HEK293 (cell line): ENCODE measurements at regions not wholly inside any gene's neighbourhood (a gene's known extent, or its start where the extent isn't known, plus 50 kb on each side); places are given as distances from the start of the nearest gene placed in this dataset.

Source experiments
- CTCF ChIA-PET: fragments of 350-600 bp; formaldehyde crosslinking; extraction: SDS; loops from one replicate; lab custom pipeline; 2021; ENCODE audit warnings: antibody characterized with exemption; lab: Yijun Ruan, JAX
- POLR2A ChIA-PET: fragments of 300-600 bp; formaldehyde crosslinking; extraction: SDS; loops from one replicate; lab custom pipeline; 2020; ENCODE audit warnings: antibody characterized with exemption, inconsistent platforms; lab: Yijun Ruan, JAX
- H3K27ac ChIP-seq: fragments of 200-500 bp; sonication (Bioruptor generic); 2 replicates; pipeline ENCODE4 v1.5.1; 2014; ENCODE audit warnings: low read depth, low read length, control low read depth, inconsistent platforms; ENCODE audit errors: extremely low read depth
- H3K36me3 ChIP-seq, 2 experiments: fragments of 200-500 bp in 1 of 2; sonication (Bioruptor generic) in 1 of 2; 1 replicate in 1 of 2; 2 replicates in 1 of 2; pipeline ENCODE4 v1.5.1; 2014 to 2017; ENCODE audit warnings: inconsistent platforms in 2 of 2, low read length in 2 of 2; ENCODE audit not compliant: control insufficient read depth in 2 of 2, insufficient read depth in 1 of 2
- H3K4me1 ChIP-seq: fragments of 200-500 bp; sonication (Bioruptor generic); 2 replicates; pipeline ENCODE4 v1.5.1; 2014; ENCODE audit warnings: mild to moderate bottlenecking, low read length, inconsistent platforms; ENCODE audit not compliant: control insufficient read depth, insufficient read depth
- H3K4me3 ChIP-seq: 2 replicates; pipeline ENCODE4 v1.5.1; 2011; ENCODE audit warnings: low read depth, mild to moderate bottlenecking, control low read depth, low read length, moderate library complexity
- H3K9me3 ChIP-seq: fragments of 200-500 bp; sonication (Bioruptor generic); 2 replicates; pipeline ENCODE4 v1.5.1; 2014; ENCODE audit warnings: low read depth, low read length, inconsistent platforms; ENCODE audit not compliant: control insufficient read depth, insufficient read depth
- BCL11A ChIP-seq: fragments of 450-650 bp; formaldehyde crosslinking; IDR thresholded peaks from 2 replicates; pipeline ENCODE4 v1.5.1; 2016; ENCODE audit warnings: low read depth, missing biosample characterization, missing genetic modification characterization
- HIC1 ChIP-seq: fragments of 450-650 bp; formaldehyde crosslinking; IDR thresholded peaks from 2 replicates; pipeline ENCODE4 v1.5.1; 2016; ENCODE audit warnings: missing biosample characterization, missing genetic modification characterization
- HOXA7 ChIP-seq: sonication (generic); formaldehyde crosslinking; IDR thresholded peaks from 2 replicates; pipeline ENCODE4 v1.8.1; 2022; ENCODE audit warnings: missing genetic modification reagents, borderline replicate concordance
- HOXC10 ChIP-seq: sonication (generic); formaldehyde crosslinking; IDR thresholded peaks from 2 replicates; pipeline ENCODE4 v1.8.1; 2023; ENCODE audit warnings: mild to moderate bottlenecking, missing genetic modification reagents
- KLF17 ChIP-seq: fragments of 450-650 bp; formaldehyde crosslinking; IDR thresholded peaks from 2 replicates; pipeline ENCODE4 v1.5.1; 2016; ENCODE audit warnings: missing biosample characterization, missing genetic modification characterization
- PRDM1 ChIP-seq: fragments of 450-650 bp; formaldehyde crosslinking; IDR thresholded peaks from 2 replicates; pipeline ENCODE4; 2016; ENCODE audit warnings: missing biosample characterization, missing genetic modification characterization
- PRDM4 ChIP-seq: fragments of 450-650 bp; formaldehyde crosslinking; IDR thresholded peaks from 2 replicates; pipeline ENCODE4 v1.5.1; 2017; ENCODE audit warnings: missing biosample characterization, missing genetic modification characterization
- ZBTB44 ChIP-seq: fragments of 450-650 bp; IDR thresholded peaks from 2 replicates; pipeline ENCODE4 v1.5.1; 2018; ENCODE audit warnings: missing biosample characterization, mild to moderate bottlenecking, missing genetic modification characterization
- ZEB2 ChIP-seq: fragments of 450-650 bp; formaldehyde crosslinking; IDR thresholded peaks from 2 replicates; pipeline ENCODE4 v1.5.1; 2016; ENCODE audit warnings: missing biosample characterization, missing genetic modification characterization
- ZNF114 ChIP-seq: fragments of 450-650 bp; formaldehyde crosslinking; IDR thresholded peaks from 2 replicates; pipeline ENCODE4 v1.5.0; 2017; ENCODE audit warnings: missing biosample characterization, missing genetic modification characterization
- ZNF138 ChIP-seq: fragments of 450-650 bp; formaldehyde crosslinking; IDR thresholded peaks from 2 replicates; pipeline ENCODE4 v1.5.1; 2016; ENCODE audit warnings: missing biosample characterization, missing genetic modification characterization, borderline replicate concordance
- ZNF174 ChIP-seq: fragments of 450-650 bp; formaldehyde crosslinking; IDR thresholded peaks from 2 replicates; pipeline ENCODE4 v1.5.0; 2017; ENCODE audit warnings: missing biosample characterization, mild to moderate bottlenecking, missing genetic modification characterization
- ZNF37A ChIP-seq: fragments of 450-650 bp; IDR thresholded peaks from 2 replicates; pipeline ENCODE4 v1.5.1; 2018; ENCODE audit warnings: missing biosample characterization, missing genetic modification characterization
- ZNF391 ChIP-seq: fragments of 450-650 bp; formaldehyde crosslinking; IDR thresholded peaks from 2 replicates; pipeline ENCODE4 v1.5.1; 2016; ENCODE audit warnings: low read depth, missing biosample characterization, missing genetic modification characterization, borderline replicate concordance
- ZNF423 ChIP-seq: fragments of 450-650 bp; formaldehyde crosslinking; IDR thresholded peaks from 2 replicates; pipeline ENCODE4 v1.5.1; 2016; ENCODE audit warnings: missing biosample characterization, missing genetic modification characterization
- ZNF518A ChIP-seq: fragments of 450-650 bp; formaldehyde crosslinking; conservative IDR thresholded peaks from 2 replicates; pipeline ENCODE4 v1.5.1; 2016; ENCODE audit warnings: low read depth, missing biosample characterization, missing genetic modification characterization
- ZNF571 ChIP-seq: fragments of 450-650 bp; formaldehyde crosslinking; IDR thresholded peaks from 2 replicates; pipeline ENCODE4 v1.5.0; 2017; ENCODE audit warnings: missing biosample characterization, missing genetic modification characterization
- ZNF645 ChIP-seq: fragments of 450-650 bp; formaldehyde crosslinking; IDR thresholded peaks from 2 replicates; pipeline ENCODE4; 2016; ENCODE audit warnings: missing biosample characterization, missing genetic modification characterization
- ZNF777 ChIP-seq: fragments of 450-650 bp; formaldehyde crosslinking; IDR thresholded peaks from 2 replicates; pipeline ENCODE4 v1.5.1; 2017; ENCODE audit warnings: missing biosample characterization, missing genetic modification characterization, borderline replicate concordance
- ZSCAN23 ChIP-seq: fragments of 450-650 bp; formaldehyde crosslinking; IDR thresholded peaks from 2 replicates; pipeline ENCODE4 v1.5.1; 2016; ENCODE audit warnings: missing biosample characterization, missing genetic modification characterization
- ZSCAN30 ChIP-seq: fragments of 450-650 bp; IDR thresholded peaks from 2 replicates; pipeline ENCODE4 v1.5.1; 2018; ENCODE audit warnings: missing biosample characterization, mild to moderate bottlenecking, missing genetic modification characterization, moderate library complexity

GRCh38 chr3:98697225-98697624 is 65.9 kb upstream of the ST3GAL6 start:
- no peak overlapping the region for H3K4me3 ChIP-seq
- H3K27ac ChIP-seq = no peak overlapping the region
- no peaks in the 10 kb centered on the region for H3K9me3 ChIP-seq
- POLR2A ChIA-PET = no interaction called here
- no peak for TF ChIP-seq ZNF777 (tag by site-specific recombination)
- no peak for TF ChIP-seq HOXC10 (CRISPR knock-in tag)
- no peak for TF ChIP-seq BCL11A (tag by site-specific recombination)
- no peak for TF ChIP-seq ZNF571 (tag by site-specific recombination)
- TF ChIP-seq ZNF114 = no peak
- TF ChIP-seq ZNF138 (tag by site-specific recombination) = no peak
- TF ChIP-seq ZNF391 (tag by site-specific recombination) = no peak
- TF ChIP-seq ZSCAN23 (tag by site-specific recombination) = no peak
- no peak for TF ChIP-seq ZSCAN30 (tag by site-specific recombination)
- no peak for TF ChIP-seq ZNF423
- no peak for TF ChIP-seq ZNF645
- no peak for TF ChIP-seq HOXA7 (CRISPR knock-in tag)
- TF ChIP-seq PRDM4 (tag by site-specific recombination) = no peak
- TF ChIP-seq, all 188 proteins: peak for 0
- H3K4me1 ChIP-seq = no peaks in the 10 kb centered on the region
- CTCF ChIA-PET = interaction anchor here (0.6 kb wide), 1 partner anchor 839 kb away, joined by 4 read pairs; no protein-coding TSS in a partner anchor
- H3K36me3 ChIP-seq = no peaks in the 10 kb centered on the region

- no peaks in the 10 kb centered on the region for H3K4me1 ChIP-seq
- H3K36me3 ChIP-seq = no peaks in the 10 kb centered on the region
- ChIA-PET CTCF (no interaction called here), POLR2A (interaction anchor here (0.6 kb wide), 1 partner anchor 41 kb away, joined by 10 read pairs; no protein-coding TSS in a partner anchor)
- TF ChIP-seq ZBTB44 (tag by site-specific recombination) (no peak), HIC1 (tag by site-specific recombination) (no peak), ZNF518A (tag by site-specific recombination) (no peak), ZNF174 (tag by site-specific recombination) (no peak), PRDM1 (tag by site-specific recombination) (no peak), ZNF37A (tag by site-specific recombination) (no peak), KLF17 (tag by site-specific recombination) (no peak), ZEB2 (tag by site-specific recombination) (no peak)
- no peak overlapping the region for H3K4me3 ChIP-seq
- H3K9me3 ChIP-seq = no peaks in the 10 kb centered on the region
- no peak overlapping the region for H3K27ac ChIP-seq
Measured at GRCh38 chr3:98699132-98699531, 64.0 kb upstream of the ST3GAL6 start.
